ENCODE measurements at regions not wholly inside any gene's neighbourhood (a gene's known extent, or its start where the extent isn't known, plus 50 kb on each side); places are given as distances from the start of the nearest gene placed in this dataset.

DNA sequence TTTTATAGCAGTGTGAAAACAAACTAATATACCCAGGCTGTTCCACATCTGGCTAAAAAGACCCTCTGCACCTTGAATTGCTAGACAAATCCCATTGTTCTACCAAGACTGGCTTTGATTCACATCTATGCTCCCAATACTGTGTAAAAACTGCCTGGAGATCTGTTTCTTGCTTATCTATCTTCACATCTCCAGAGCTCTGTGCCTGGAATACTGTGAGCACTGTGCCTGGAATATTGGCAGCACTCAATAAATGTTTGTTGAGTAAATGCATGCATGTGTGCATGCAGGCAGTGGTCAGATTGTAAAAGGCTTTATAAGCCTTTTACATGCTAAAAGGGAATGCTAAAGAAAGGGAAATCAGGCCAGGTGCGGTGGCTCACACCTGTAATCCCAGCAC is 75.5 kb upstream of the APP start:
- H3K4me1 ChIP-seq (ENCODE audit: control insufficient read depth, insufficient read depth, low read length): no peaks in the 10 kb centered on the region
- CTCF ChIA-PET: no interaction called here
- H3K9me3 ChIP-seq (ENCODE audit: control insufficient read depth, insufficient read depth, low read depth, low read length): no peaks in the 10 kb centered on the region
- no peak for ATAC-seq
- no peaks in the 10 kb centered on the region for H3K36me3 ChIP-seq (ENCODE audit: control insufficient read depth, insufficient read depth, low read length)
- intact Hi-C loops (cut with micrococcal nuclease; ENCODE audit: unreplicated experiment): no loop called here
- H3K4me3 ChIP-seq (ENCODE audit: low read depth in 2 of 2, low read length in 2 of 2): no peak overlapping the region
- in situ Hi-C loops (cut with HindIII; ENCODE audit: low pct_unique_long_range_greater_than_20kb, low sequenced_read_pairs): no loop called here
- POLR2A ChIA-PET: no interaction called here
- TF ChIP-seq TCF7L2 (IDR thresholded peaks at IDR 0.05; ENCODE audit: low read depth, low read length) (no peak), POLR2AphosphoS5 (IDR thresholded peaks at IDR 0.05; ENCODE audit: low read depth, low read length) (no peak), SIN3A (IDR thresholded peaks at IDR 0.05; ENCODE audit: borderline replicate concordance, insufficient read depth, low read depth, low read length) (no peak)
- TF ChIP-seq, protein P1, sequence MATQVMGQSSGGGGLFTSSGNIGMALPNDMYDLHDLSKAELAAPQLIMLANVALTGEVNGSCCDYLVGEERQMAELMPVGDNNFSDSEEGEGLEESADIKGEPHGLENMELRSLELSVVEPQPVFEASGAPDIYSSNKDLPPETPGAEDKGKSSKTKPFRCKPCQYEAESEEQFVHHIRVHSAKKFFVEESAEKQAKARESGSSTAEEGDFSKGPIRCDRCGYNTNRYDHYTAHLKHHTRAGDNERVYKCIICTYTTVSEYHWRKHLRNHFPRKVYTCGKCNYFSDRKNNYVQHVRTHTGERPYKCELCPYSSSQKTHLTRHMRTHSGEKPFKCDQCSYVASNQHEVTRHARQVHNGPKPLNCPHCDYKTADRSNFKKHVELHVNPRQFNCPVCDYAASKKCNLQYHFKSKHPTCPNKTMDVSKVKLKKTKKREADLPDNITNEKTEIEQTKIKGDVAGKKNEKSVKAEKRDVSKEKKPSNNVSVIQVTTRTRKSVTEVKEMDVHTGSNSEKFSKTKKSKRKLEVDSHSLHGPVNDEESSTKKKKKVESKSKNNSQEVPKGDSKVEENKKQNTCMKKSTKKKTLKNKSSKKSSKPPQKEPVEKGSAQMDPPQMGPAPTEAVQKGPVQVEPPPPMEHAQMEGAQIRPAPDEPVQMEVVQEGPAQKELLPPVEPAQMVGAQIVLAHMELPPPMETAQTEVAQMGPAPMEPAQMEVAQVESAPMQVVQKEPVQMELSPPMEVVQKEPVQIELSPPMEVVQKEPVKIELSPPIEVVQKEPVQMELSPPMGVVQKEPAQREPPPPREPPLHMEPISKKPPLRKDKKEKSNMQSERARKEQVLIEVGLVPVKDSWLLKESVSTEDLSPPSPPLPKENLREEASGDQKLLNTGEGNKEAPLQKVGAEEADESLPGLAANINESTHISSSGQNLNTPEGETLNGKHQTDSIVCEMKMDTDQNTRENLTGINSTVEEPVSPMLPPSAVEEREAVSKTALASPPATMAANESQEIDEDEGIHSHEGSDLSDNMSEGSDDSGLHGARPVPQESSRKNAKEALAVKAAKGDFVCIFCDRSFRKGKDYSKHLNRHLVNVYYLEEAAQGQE (IDR thresholded peaks at IDR 0.05; ENCODE audit: insufficient read depth in 1 of 2, low read depth in 2 of 2, low read length in 1 of 2): no peak
- BruUV-seq (replicated peaks): no TSS peak
- no peak for DNase-seq (ENCODE audit: low read depth, low spot score)
- H3K27ac ChIP-seq (ENCODE audit: low read length): no peak overlapping the region
- no peaks in the 10 kb centered on the region for H3K27me3 ChIP-seq (ENCODE audit: control insufficient read depth, insufficient read depth, low read length)

GRCh38 chr21:26245428-26245827 is 74.9 kb upstream of the APP start:
- ATAC-seq (no peak), DNase-seq (ENCODE audit: low read depth, low spot score) (no peak)
- no peaks in the 10 kb centered on the region for H3K27me3 ChIP-seq (ENCODE audit: control insufficient read depth, insufficient read depth, low read length)
- in situ Hi-C loops (cut with HindIII; ENCODE audit: low pct_unique_long_range_greater_than_20kb, low sequenced_read_pairs): no loop called here
- no peak for TF ChIP-seq TCF7L2 (IDR thresholded peaks at IDR 0.05; ENCODE audit: low read depth, low read length)
- TF ChIP-seq, protein P1 (IDR thresholded peaks at IDR 0.05; ENCODE audit: insufficient read depth in 1 of 2, low read depth in 2 of 2, low read length in 1 of 2): no peak
- no peak for TF ChIP-seq SIN3A (IDR thresholded peaks at IDR 0.05; ENCODE audit: borderline replicate concordance, insufficient read depth, low read depth, low read length)
- no peak for TF ChIP-seq POLR2AphosphoS5 (IDR thresholded peaks at IDR 0.05; ENCODE audit: low read depth, low read length)
- TF ChIP-seq CTCF (IDR thresholded peaks at IDR 0.05): no peak
- H3K36me3 ChIP-seq (ENCODE audit: control insufficient read depth, insufficient read depth, low read length): no peaks in the 10 kb centered on the region
- ChIA-PET POLR2A (no interaction called here), CTCF (no interaction called here)
- BruUV-seq (replicated peaks): no TSS peak
- intact Hi-C loops (cut with micrococcal nuclease; ENCODE audit: unreplicated experiment): no loop called here
- H3K4me3 ChIP-seq (ENCODE audit: low read depth in 2 of 2, low read length in 2 of 2): no peak overlapping the region
- H3K9me3 ChIP-seq (ENCODE audit: control insufficient read depth, insufficient read depth, low read depth, low read length): no peaks in the 10 kb centered on the region
- H3K27ac ChIP-seq (ENCODE audit: low read length): no peak overlapping the region
- H3K4me1 ChIP-seq (ENCODE audit: control insufficient read depth, insufficient read depth, low read length): no peaks in the 10 kb centered on the region

Measured in Panc1 (cell line).